ENCODE measurements at regions not wholly inside any gene's neighbourhood (a gene's known extent, or its start where the extent isn't known, plus 50 kb on each side); places are given as distances from the start of the nearest gene placed in this dataset.

DNA sequence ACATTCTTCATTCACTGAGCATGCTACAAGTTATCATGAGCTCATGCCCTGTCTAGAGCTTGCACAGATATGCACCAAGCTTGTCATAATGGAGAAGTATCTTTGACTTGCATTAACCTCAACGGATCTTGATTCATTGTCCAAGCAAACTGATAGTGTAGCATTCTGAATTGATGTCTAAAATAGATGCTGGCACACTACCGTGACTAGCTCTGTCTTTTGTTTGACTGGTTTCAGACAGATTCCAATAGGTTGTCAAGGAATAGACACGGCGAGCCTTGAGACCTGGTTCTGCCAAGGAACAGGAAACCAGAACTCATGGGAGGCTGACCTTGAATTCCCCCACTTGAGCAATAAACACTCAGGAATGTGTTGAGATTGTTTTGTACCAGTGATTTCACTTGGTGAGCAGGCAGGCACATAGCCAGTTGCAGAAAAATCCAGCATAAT is 1153.1 kb upstream of the GJE1 start:
- H3K27ac Mint-ChIP-seq, result no peak overlapping the region
- H3K4me3 Mint-ChIP-seq, result no peak overlapping the region
- no peaks in the 10 kb centered on the region for H3K4me1 Mint-ChIP-seq
- WGBS, 2 experiments (ENCODE audit: insufficient coverage in 1 of 2, insufficient read length in 1 of 2), result 59 to 89% methylated on average over 4 of the region's 4 CpGs
- H3K9me3 ChIP-seq (ENCODE audit: control insufficient read depth, low read length), result no peaks in the 10 kb centered on the region
- H3K36me3 Mint-ChIP-seq (ENCODE audit: low read depth), result no peaks in the 10 kb centered on the region
- H3K9me3 Mint-ChIP-seq, result no peaks in the 10 kb centered on the region
- no peaks in the 10 kb centered on the region for H3K27me3 Mint-ChIP-seq (ENCODE audit: insufficient read depth)
- no peak overlapping the region for H3K4me3 ChIP-seq (ENCODE audit: low read length)
- H3K27me3 ChIP-seq (ENCODE audit: control insufficient read depth, insufficient read depth, low read length, poor library complexity, severe bottlenecking), result no peaks in the 10 kb centered on the region
- no peak for DNase-seq
- H3K4me1 ChIP-seq (ENCODE audit: control insufficient read depth, insufficient read depth, low read length), result no peaks in the 10 kb centered on the region
- TF ChIP-seq, protein P1, sequence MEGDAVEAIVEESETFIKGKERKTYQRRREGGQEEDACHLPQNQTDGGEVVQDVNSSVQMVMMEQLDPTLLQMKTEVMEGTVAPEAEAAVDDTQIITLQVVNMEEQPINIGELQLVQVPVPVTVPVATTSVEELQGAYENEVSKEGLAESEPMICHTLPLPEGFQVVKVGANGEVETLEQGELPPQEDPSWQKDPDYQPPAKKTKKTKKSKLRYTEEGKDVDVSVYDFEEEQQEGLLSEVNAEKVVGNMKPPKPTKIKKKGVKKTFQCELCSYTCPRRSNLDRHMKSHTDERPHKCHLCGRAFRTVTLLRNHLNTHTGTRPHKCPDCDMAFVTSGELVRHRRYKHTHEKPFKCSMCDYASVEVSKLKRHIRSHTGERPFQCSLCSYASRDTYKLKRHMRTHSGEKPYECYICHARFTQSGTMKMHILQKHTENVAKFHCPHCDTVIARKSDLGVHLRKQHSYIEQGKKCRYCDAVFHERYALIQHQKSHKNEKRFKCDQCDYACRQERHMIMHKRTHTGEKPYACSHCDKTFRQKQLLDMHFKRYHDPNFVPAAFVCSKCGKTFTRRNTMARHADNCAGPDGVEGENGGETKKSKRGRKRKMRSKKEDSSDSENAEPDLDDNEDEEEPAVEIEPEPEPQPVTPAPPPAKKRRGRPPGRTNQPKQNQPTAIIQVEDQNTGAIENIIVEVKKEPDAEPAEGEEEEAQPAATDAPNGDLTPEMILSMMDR (conservative IDR thresholded peaks at IDR 0.05), result no peak
- H3K27ac ChIP-seq (ENCODE audit: low read depth, low read length), result no peak overlapping the region
- no peaks in the 10 kb centered on the region for H3K36me3 ChIP-seq (ENCODE audit: control insufficient read depth, insufficient read depth, low read length)
- no peak overlapping the region for H3K9ac ChIP-seq (ENCODE audit: extremely low read depth, low read length, poor library complexity, severe bottlenecking)

DNA sequence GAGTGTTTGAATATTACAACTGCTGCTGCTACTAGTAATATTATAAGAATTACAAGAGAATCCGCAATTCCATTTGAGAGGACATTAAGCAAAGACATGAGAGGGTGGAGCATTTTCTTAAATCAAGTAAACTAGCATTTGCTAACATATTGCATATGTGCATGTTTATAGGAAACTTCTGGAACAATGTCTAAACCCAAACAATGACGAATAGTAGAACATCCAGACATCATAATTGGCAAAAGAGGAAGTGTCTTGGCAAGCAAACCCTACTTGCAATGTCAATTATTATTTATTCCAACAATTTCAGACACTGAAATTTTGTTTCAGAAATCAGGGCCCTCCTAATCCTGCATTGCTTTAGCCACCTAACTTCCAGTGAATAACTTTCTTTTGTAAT is 1155.3 kb upstream of the GJE1 start:
- Mint-ChIP-seq H3K9me3 (peaks cover 13% of the 10 kb centered on the region), H3K27me3 (ENCODE audit: insufficient read depth) (no peaks in the 10 kb centered on the region), H3K4me1 (no peaks in the 10 kb centered on the region), H3K36me3 (ENCODE audit: low read depth) (no peaks in the 10 kb centered on the region), H3K27ac (no peak overlapping the region), H3K4me3 (no peak overlapping the region)
- Histone ChIP-seq H3K4me3 (ENCODE audit: low read length) (no peak overlapping the region), H3K9me3 (ENCODE audit: control insufficient read depth, low read length) (no peaks in the 10 kb centered on the region), H3K4me1 (ENCODE audit: control insufficient read depth, insufficient read depth, low read length) (no peaks in the 10 kb centered on the region), H3K9ac (ENCODE audit: extremely low read depth, low read length, poor library complexity, severe bottlenecking) (no peak overlapping the region), H3K27me3 (ENCODE audit: control insufficient read depth, insufficient read depth, low read length, poor library complexity, severe bottlenecking) (no peaks in the 10 kb centered on the region), H3K36me3 (ENCODE audit: control insufficient read depth, insufficient read depth, low read length) (no peaks in the 10 kb centered on the region), H3K27ac (ENCODE audit: low read depth, low read length) (no peak overlapping the region)
- TF ChIP-seq, protein P1 (conservative IDR thresholded peaks at IDR 0.05), result no peak
- 95 to 100% methylated on average over 1 to 2 of the region's 2 CpGs for whole genome bisulfite sequencing, 2 experiments (ENCODE audit: insufficient coverage in 1 of 2, insufficient read length in 1 of 2)
- no peak for DNase-seq

DNA sequence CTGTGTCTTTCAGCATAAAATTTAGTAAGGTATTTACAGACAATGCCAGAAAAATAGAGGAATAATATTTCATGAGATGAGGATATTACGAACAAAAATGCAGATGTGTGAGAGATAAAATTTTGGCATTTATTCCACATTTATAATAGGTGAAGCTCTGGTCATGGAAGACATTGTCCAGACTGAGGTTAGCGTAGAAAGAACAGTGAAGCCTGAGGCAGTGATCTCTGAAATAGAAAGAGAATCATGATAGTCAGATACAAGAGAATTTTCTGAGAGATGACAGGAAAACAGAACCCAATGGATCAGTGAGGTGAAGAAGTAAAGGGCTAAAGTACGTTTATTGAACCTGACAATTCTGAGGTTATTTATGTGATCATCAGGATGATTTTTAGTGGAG is 1155.9 kb upstream of the GJE1 start:
- Mint-ChIP-seq H3K27ac (no peak overlapping the region), H3K4me3 (no peak overlapping the region), H3K9me3 (peaks cover 13% of the 10 kb centered on the region), H3K4me1 (no peaks in the 10 kb centered on the region), H3K36me3 (ENCODE audit: low read depth) (no peaks in the 10 kb centered on the region), H3K27me3 (ENCODE audit: insufficient read depth) (no peaks in the 10 kb centered on the region)
- H3K9ac ChIP-seq (ENCODE audit: extremely low read depth, low read length, poor library complexity, severe bottlenecking), result no peak overlapping the region
- TF ChIP-seq, protein P1 (conservative IDR thresholded peaks at IDR 0.05), result no peak
- DNase-seq, result no peak
- no peaks in the 10 kb centered on the region for H3K4me1 ChIP-seq (ENCODE audit: control insufficient read depth, insufficient read depth, low read length)
- no peak overlapping the region for H3K27ac ChIP-seq (ENCODE audit: low read depth, low read length)
- H3K4me3 ChIP-seq (ENCODE audit: low read length), result no peak overlapping the region
- no peaks in the 10 kb centered on the region for H3K27me3 ChIP-seq (ENCODE audit: control insufficient read depth, insufficient read depth, low read length, poor library complexity, severe bottlenecking)
- 85 to 89% methylated on average over 3 of the region's 3 CpGs for WGBS, 2 experiments (ENCODE audit: insufficient coverage in 1 of 2, insufficient read length in 1 of 2)
- H3K36me3 ChIP-seq (ENCODE audit: control insufficient read depth, insufficient read depth, low read length), result no peaks in the 10 kb centered on the region
- no peaks in the 10 kb centered on the region for H3K9me3 ChIP-seq (ENCODE audit: control insufficient read depth, low read length)

Data from endodermal cell (in vitro differentiated cells).